IMR-90 (cell line): ENCODE measurements at regions not wholly inside any gene's neighbourhood (a gene's known extent, or its start where the extent isn't known, plus 50 kb on each side); places are given as distances from the start of the nearest gene placed in this dataset.

Experiments
- ATAC-seq: fragments of 200-7000 bp; cut with Tn5 transposase; 2 replicates; pipeline ENCODE4 v1.9.1; 2020; ENCODE audit warnings: low read depth, mild to moderate bottlenecking, moderate library complexity
- BruUV-seq: library from RNA; stranded (reverse); fragments of 400-500 nt; replicated peaks from 2 replicates; lab custom pipeline; 2021; lab: Mats Ljungman, UMichigan
- CTCF ChIA-PET: fragments of 300-600 bp; formaldehyde crosslinking; extraction: SDS; loops from one replicate; lab custom pipeline; 2021; ENCODE audit warnings: antibody characterized with exemption; lab: Yijun Ruan, JAX
- POLR2A ChIA-PET: fragments of 300-600 bp; sonication (Branson Sonifier 250); formaldehyde crosslinking; loops from one replicate; lab custom pipeline; 2022; ENCODE audit warnings: antibody characterized with exemption; ENCODE audit not compliant: unreplicated experiment; lab: Charles Lee
- DNase-seq: peaks from one replicate; pipeline ENCODE4 v3.0.0; 2013
- H2AFZ ChIP-seq: replicated peaks from 2 replicates; pipeline ENCODE3; 2013; ENCODE audit warnings: low read length, mild to moderate bottlenecking; ENCODE audit not compliant: poor library complexity
- H2AK5ac ChIP-seq: 2 replicates; pipeline ENCODE4 v1.6.1; 2013; ENCODE audit warnings: low read depth, low read length, inconsistent platforms
- H2AK9ac ChIP-seq: replicated peaks from 2 replicates; pipeline ENCODE3; 2013; ENCODE audit warnings: mild to moderate bottlenecking, low read depth, low read length, moderate library complexity; ENCODE audit not compliant: poor library complexity
- H2BK120ac ChIP-seq: 2 replicates; pipeline ENCODE4 v1.6.1; 2013; ENCODE audit warnings: low read depth, low read length, inconsistent platforms
- H2BK15ac ChIP-seq: 3 replicates; pipeline ENCODE4 v1.6.1; 2013; ENCODE audit warnings: low read depth, low read length, inconsistent platforms
- H2BK20ac ChIP-seq: 2 replicates; pipeline ENCODE4 v1.6.1; 2013; ENCODE audit warnings: low read depth, mild to moderate bottlenecking, inconsistent platforms, low read length, moderate library complexity
- H2BK5ac ChIP-seq: 2 replicates; pipeline ENCODE4 v1.6.1; 2013; ENCODE audit warnings: mild to moderate bottlenecking, low read depth, low read length, inconsistent platforms; ENCODE audit not compliant: poor library complexity, severe bottlenecking
- H3K14ac ChIP-seq: replicated peaks from 2 replicates; pipeline ENCODE4 v1.6.1; 2013; ENCODE audit warnings: low read depth, low read length, inconsistent platforms
- H3K18ac ChIP-seq: 2 replicates; pipeline ENCODE4 v1.6.1; 2013; ENCODE audit warnings: low read depth, low read length, control low read depth
- H3K23ac ChIP-seq: 2 replicates; pipeline ENCODE4 v1.6.1; 2013; ENCODE audit warnings: low read depth, low read length, inconsistent platforms
- H3K27ac ChIP-seq: 2 replicates; pipeline ENCODE4 v1.5.1; 2013; ENCODE audit warnings: mild to moderate bottlenecking, control low read depth, low read length; ENCODE audit not compliant: insufficient read depth
- H3K27me3 ChIP-seq: 2 replicates; pipeline ENCODE4 v1.6.1; 2013; ENCODE audit warnings: low read length; ENCODE audit not compliant: control insufficient read depth, insufficient read depth
- H3K36me3 ChIP-seq: 2 replicates; pipeline ENCODE4 v1.6.1; 2013; ENCODE audit warnings: low read length, mixed read lengths; ENCODE audit not compliant: control insufficient read depth, insufficient read depth
- H3K4ac ChIP-seq: 2 replicates; pipeline ENCODE4 v1.6.1; 2013; ENCODE audit warnings: low read depth, low read length, inconsistent platforms
- H3K4me1 ChIP-seq: 2 replicates; pipeline ENCODE4 v1.6.1; 2013; ENCODE audit warnings: low read length, mixed read lengths; ENCODE audit not compliant: control insufficient read depth, insufficient read depth
- H3K4me2 ChIP-seq: 2 replicates; pipeline ENCODE4 v1.6.1; 2013; ENCODE audit warnings: low read depth, mild to moderate bottlenecking, control low read depth, low read length, moderate library complexity
- H3K4me3 ChIP-seq: 2 replicates; pipeline ENCODE4 v1.5.1; 2013; ENCODE audit warnings: low read depth, mild to moderate bottlenecking, control low read depth, low read length, moderate library complexity; ENCODE audit not compliant: insufficient read depth
- H3K56ac ChIP-seq: 2 replicates; pipeline ENCODE4 v1.6.1; 2013; ENCODE audit warnings: low read length, inconsistent platforms; ENCODE audit not compliant: insufficient read depth; ENCODE audit errors: extremely low read depth
- H3K79me1 ChIP-seq, 2 experiments: 2 replicates each; pipeline ENCODE4 v1.6.1; 2013; ENCODE audit warnings: low read length in 2 of 2, inconsistent platforms in 1 of 2, low read depth in 1 of 2
- H3K9ac ChIP-seq: 2 replicates; pipeline ENCODE4 v1.6.1; 2013; ENCODE audit warnings: low read depth, low read length, control low read depth
- H3K9me1 ChIP-seq: 2 replicates; pipeline ENCODE4 v1.6.1; 2013; ENCODE audit warnings: low read length, inconsistent platforms; ENCODE audit not compliant: insufficient read depth
- H3K9me3 ChIP-seq: 2 replicates; pipeline ENCODE4 v1.6.1; 2013; ENCODE audit warnings: low read length; ENCODE audit not compliant: control insufficient read depth, insufficient read depth
- H4K20me1 ChIP-seq: 2 replicates; pipeline ENCODE4 v1.6.1; 2013; ENCODE audit warnings: low read length, inconsistent platforms; ENCODE audit not compliant: insufficient read depth
- H4K5ac ChIP-seq: 2 replicates; pipeline ENCODE4 v1.6.1; 2013; ENCODE audit warnings: mild to moderate bottlenecking, low read depth, low read length, control low read depth
- H4K8ac ChIP-seq, 2 experiments: 2 replicates each; pipeline ENCODE4 v1.6.1; 2013; ENCODE audit warnings: low read depth in 2 of 2, low read length in 2 of 2, control low read depth in 1 of 2, inconsistent platforms in 1 of 2
- H4K91ac ChIP-seq: 2 replicates; pipeline ENCODE4 v1.6.1; 2013; ENCODE audit warnings: low read depth, low read length, inconsistent platforms; ENCODE audit not compliant: insufficient read depth
- CEBPB ChIP-seq: IDR thresholded peaks from 2 replicates; pipeline ENCODE4 v1.6.1; 2012; ENCODE audit warnings: low read depth, low read length, improper control_type of control experiment
- FOS ChIP-seq: fragments of 150-350 bp; IDR thresholded peaks from 2 replicates; pipeline ENCODE4 v1.6.1; 2016; ENCODE audit warnings: low read depth, low read length
- MXI1 ChIP-seq: IDR thresholded peaks from 2 replicates; pipeline ENCODE4 v1.6.1; 2012; ENCODE audit warnings: low read depth, mild to moderate bottlenecking, low read length, moderate library complexity, borderline replicate concordance
- NFE2L2 ChIP-seq: fragments of 150-350 bp; IDR thresholded peaks from 2 replicates; pipeline ENCODE4 v1.6.1; 2016; ENCODE audit warnings: low read depth, mild to moderate bottlenecking, low read length
- WGBS, 2 experiments: methylation state at CpG; one replicate each; pipeline versions ENCODE4 v1.1.5 to v1.1.7; 2013; ENCODE audit warnings: missing lambda C conversion rate in 2 of 2; ENCODE audit not compliant: insufficient read length in 1 of 2; ENCODE audit errors: extremely low coverage in 2 of 2; 5-methylcytosine and 5-hydroxymethylcytosine counted together
- dilution Hi-C: fragments of 300-500 bp; cut with HindIII; formaldehyde crosslinking; loops from one replicate; pipeline ENCODE4 v1.14.3; 2018; ENCODE audit warnings: low sequenced_read_pairs; ENCODE audit not compliant: unreplicated experiment
- in situ Hi-C: fragments of 300-500 bp; cut with MboI; formaldehyde crosslinking; loops from 3 replicates; pipeline ENCODE4 v1.14.3; 2019; ENCODE audit warnings: low sequenced_read_pairs, inconsistent platforms, mixed read lengths
- intact Hi-C: fragments of 100-400 bp; cut with micrococcal nuclease; formaldehyde crosslinking; loops from 2 replicates; pipeline ENCODE4 v1.10.0; 2022

- TF ChIP-seq CEBPB: no peak; the same call in 1 of the 2 replicates
- no peak for TF ChIP-seq FOS
- TF ChIP-seq MXI1: no peak
- no peak for TF ChIP-seq NFE2L2
- Histone ChIP-seq H3K4me1 (peaks cover 5% of the 10 kb centered on the region), H3K79me1 (no peaks in the 10 kb centered on the region), H2BK5ac (peak overlapping the region; percentile 86), H3K14ac (no peak overlapping the region), H3K36me3 (no peaks in the 10 kb centered on the region), H4K20me1 (no peaks in the 10 kb centered on the region), H3K27ac (peak overlapping the region; percentile 73; the same call in 1 of the 2 replicates), H3K23ac (no peak overlapping the region), H3K9me3 (no peaks in the 10 kb centered on the region), H2AFZ (no peak overlapping the region), H4K5ac (no peak overlapping the region), H2AK5ac (no peak overlapping the region), H3K18ac (peak overlapping the region; percentile 86), H4K8ac (no peak overlapping the region), H2BK120ac (peak overlapping the region; percentile 58), H3K9me1 (no peaks in the 10 kb centered on the region), H3K4me3 (no peak overlapping the region), H2BK20ac (no peak overlapping the region), H3K56ac (peak overlapping the region; percentile 75; the same call in 1 of the 2 replicates), H2BK15ac (no peak overlapping the region), H3K9ac (no peak overlapping the region), H3K27me3 (peaks cover 4% of the 10 kb centered on the region; the same call in 1 of the 2 replicates), H3K4me2 (peak overlapping the region; percentile 81; the same call in 1 of the 2 replicates), H4K91ac (peak overlapping the region; percentile 5; the same call in 1 of the 2 replicates), H3K4ac (no peak overlapping the region), H2AK9ac (no peak overlapping the region)
- ChIA-PET CTCF (interaction anchor here (0.7 kb wide), 1 partner anchor 23 kb away, joined by 3 read pairs; no protein-coding TSS in a partner anchor), POLR2A (no interaction called here)
- no CpG with 5 or more reads among the region's 1 CpG for WGBS, 2 experiments
- DNase-seq: peak; percentile 94
- intact Hi-C loops: loop anchor here (2.0 kb wide), 1 partner anchor 139 kb away; no protein-coding TSS in a partner anchor
- BruUV-seq: no TSS peak
- dilution Hi-C loops: no loop called here
- in situ Hi-C loops: no loop called here
- peak; percentile 89 for ATAC-seq
These were observed 128.2 kb upstream of the DNAJC10 start for GRCh38 chr2:182587831-182588230.
